Mucosa of descending colon (tissue), 3 donors: ENCODE measurements at regions not wholly inside any gene's neighbourhood (a gene's known extent, or its start where the extent isn't known, plus 50 kb on each side); places are given as distances from the start of the nearest gene placed in this dataset.

Source experiments
- ATAC-seq: fragments of 200-7000 bp; cut with Tn5 transposase; one replicate; pipeline ENCODE4 v1.9.1; 2020; ENCODE audit warnings: mild to moderate bottlenecking, moderate library complexity
- DNase-seq, 3 donors: peaks; one replicate each; pipeline ENCODE4 v3.0.0-alpha.2; 2020
- H3K36me3 ChIP-seq: fragments of 200-600 bp; one replicate; pipeline ENCODE4 v1.8.0; 2021; ENCODE audit warnings: low read depth, mild to moderate bottlenecking
- H3K4me1 ChIP-seq: fragments of 200-600 bp; one replicate; pipeline ENCODE4 v1.8.0; 2021; ENCODE audit warnings: low read depth, mild to moderate bottlenecking
- H3K4me3 ChIP-seq: fragments of 200-600 bp; one replicate; pipeline ENCODE4 v1.8.0; 2021; ENCODE audit warnings: mild to moderate bottlenecking
- H3K9me3 ChIP-seq: fragments of 200-600 bp; one replicate; pipeline ENCODE4 v1.8.0; 2021; ENCODE audit warnings: mild to moderate bottlenecking
- intact Hi-C, 2 donors: fragments of 100-400 bp; cut with DNase I in 1 of 2; cut with micrococcal nuclease in 1 of 2; formaldehyde crosslinking; loops; one replicate each; pipeline versions ENCODE4 v1.11.0 to v1.11.1; 2022; cut with DNase I, micrococcal nuclease
- TF ChIP-seq, protein P1 (sequence below): fragments of 200-600 bp; IDR thresholded peaks from one replicate; pipeline ENCODE4 v1.8.0; 2022; ENCODE audit warnings: antibody characterized with exemption, mild to moderate bottlenecking
- donor health status: DM: no; HTN: no; CAD: no; lungs with moderate emphysema.
- donor health status: DM: no; HTN: no; CAD: no.
- donor health status: DM: no; HTN: yes; CAD: no.

GRCh38 chr13:29940715-29941114, 90.3 kb upstream of the UBL3 start:
- no peak for DNase-seq
- Histone ChIP-seq H3K4me3 (no peak overlapping the region), H3K36me3 (no peaks in the 10 kb centered on the region), H3K9me3 (no peaks in the 10 kb centered on the region), H3K4me1 (no peaks in the 10 kb centered on the region)
- TF ChIP-seq, protein P1, sequence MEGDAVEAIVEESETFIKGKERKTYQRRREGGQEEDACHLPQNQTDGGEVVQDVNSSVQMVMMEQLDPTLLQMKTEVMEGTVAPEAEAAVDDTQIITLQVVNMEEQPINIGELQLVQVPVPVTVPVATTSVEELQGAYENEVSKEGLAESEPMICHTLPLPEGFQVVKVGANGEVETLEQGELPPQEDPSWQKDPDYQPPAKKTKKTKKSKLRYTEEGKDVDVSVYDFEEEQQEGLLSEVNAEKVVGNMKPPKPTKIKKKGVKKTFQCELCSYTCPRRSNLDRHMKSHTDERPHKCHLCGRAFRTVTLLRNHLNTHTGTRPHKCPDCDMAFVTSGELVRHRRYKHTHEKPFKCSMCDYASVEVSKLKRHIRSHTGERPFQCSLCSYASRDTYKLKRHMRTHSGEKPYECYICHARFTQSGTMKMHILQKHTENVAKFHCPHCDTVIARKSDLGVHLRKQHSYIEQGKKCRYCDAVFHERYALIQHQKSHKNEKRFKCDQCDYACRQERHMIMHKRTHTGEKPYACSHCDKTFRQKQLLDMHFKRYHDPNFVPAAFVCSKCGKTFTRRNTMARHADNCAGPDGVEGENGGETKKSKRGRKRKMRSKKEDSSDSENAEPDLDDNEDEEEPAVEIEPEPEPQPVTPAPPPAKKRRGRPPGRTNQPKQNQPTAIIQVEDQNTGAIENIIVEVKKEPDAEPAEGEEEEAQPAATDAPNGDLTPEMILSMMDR, result no peak
- intact Hi-C loops, result no loop called here
- ATAC-seq, result no peak

DNA sequence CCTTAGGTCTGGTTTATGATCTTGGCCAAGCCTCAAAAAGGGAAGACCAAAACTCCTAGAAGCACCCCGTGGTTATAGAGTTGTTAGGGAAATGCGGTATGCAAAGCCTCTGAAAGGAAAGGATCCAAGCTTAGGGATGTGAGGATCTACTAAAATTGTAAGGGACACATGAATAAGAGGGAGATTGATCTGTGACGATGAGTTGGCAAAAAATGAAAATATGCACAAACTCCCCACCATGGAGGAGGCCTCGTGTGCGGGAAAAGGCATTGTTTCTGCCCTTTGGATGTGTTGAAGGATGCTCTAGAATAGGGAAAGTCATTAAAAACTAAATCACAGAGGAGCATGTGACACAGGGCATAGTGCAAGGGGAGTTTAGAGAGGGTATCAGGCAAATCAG, 88.7 kb upstream of the UBL3 start:
- no peak overlapping the region for H3K4me3 ChIP-seq
- H3K4me1 ChIP-seq, result peaks cover 5% of the 10 kb centered on the region
- H3K36me3 ChIP-seq, result no peaks in the 10 kb centered on the region
- no peak for ATAC-seq
- intact Hi-C loops, result no loop called here
- TF ChIP-seq, protein P1, result no peak
- no peaks in the 10 kb centered on the region for H3K9me3 ChIP-seq
- DNase-seq, result no peak

DNA sequence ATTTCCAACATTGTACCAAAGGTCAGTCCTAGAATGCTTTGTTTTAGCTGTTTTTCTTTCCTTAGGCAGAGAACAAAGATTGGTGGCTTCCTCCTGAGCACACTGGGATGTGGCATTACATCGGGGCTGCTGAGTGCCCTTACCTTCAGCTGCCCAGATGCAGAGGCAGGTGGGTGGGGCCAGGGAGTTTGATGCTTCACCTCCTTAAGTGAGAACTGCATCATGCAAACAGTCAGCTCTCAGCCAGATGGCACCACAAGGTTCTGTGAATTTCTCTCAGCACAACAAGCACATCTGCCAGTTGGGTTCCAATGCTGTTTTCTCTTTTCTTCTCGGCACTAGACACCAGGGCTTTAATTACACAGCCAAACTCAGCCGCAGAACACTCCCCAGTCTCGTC, 87.4 kb upstream of the UBL3 start:
- DNase-seq, result no peak
- H3K9me3 ChIP-seq, result no peaks in the 10 kb centered on the region
- no peak overlapping the region for H3K4me3 ChIP-seq
- TF ChIP-seq, protein P1, result no peak
- peaks cover 5% of the 10 kb centered on the region for H3K4me1 ChIP-seq
- no peak for ATAC-seq
- H3K36me3 ChIP-seq, result no peaks in the 10 kb centered on the region
- intact Hi-C loops, result no loop called here

DNA sequence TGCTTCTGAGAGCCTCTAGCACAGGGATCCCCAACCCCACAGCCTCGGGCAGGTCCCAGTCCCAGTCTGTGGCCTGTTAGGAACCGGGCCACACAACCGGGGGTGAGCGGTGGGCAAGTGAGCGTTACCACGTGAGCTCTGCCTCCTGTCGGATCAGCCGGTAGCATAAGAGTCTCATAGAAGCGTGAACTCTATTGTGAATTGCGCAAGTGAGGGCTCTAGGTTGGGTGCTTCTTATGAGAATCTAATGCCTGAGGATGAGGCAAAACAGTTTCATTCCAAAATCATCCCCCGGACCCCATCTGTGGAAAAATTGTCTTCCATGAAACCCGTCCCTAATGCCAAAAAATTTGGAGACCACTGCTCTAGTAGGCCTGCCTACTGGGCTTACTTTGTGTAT, 87.0 kb upstream of the UBL3 start:
- TF ChIP-seq, protein P1, result no peak
- Histone ChIP-seq H3K9me3 (no peaks in the 10 kb centered on the region), H3K4me1 (peaks cover 5% of the 10 kb centered on the region), H3K36me3 (no peaks in the 10 kb centered on the region), H3K4me3 (no peak overlapping the region)
- intact Hi-C loops, result no loop called here
- no peak for ATAC-seq
- no peak for DNase-seq

GRCh38 chr13:29936956-29937355, 86.5 kb upstream of the UBL3 start:
- no peaks in the 10 kb centered on the region for H3K9me3 ChIP-seq
- peaks cover 5% of the 10 kb centered on the region for H3K4me1 ChIP-seq
- no peak overlapping the region for H3K4me3 ChIP-seq
- H3K36me3 ChIP-seq, result no peaks in the 10 kb centered on the region
- ATAC-seq (no peak), DNase-seq (no peak)
- intact Hi-C loops, result no loop called here
- TF ChIP-seq, protein P1, result no peak
